ENCODE measurements at regions not wholly inside any gene's neighbourhood (a gene's known extent, or its start where the extent isn't known, plus 50 kb on each side); places are given as distances from the start of the nearest gene placed in this dataset.
"Not testable (repeated sequence)": the region's sequence is repeated elsewhere in the genome, so short reads cannot be mapped to it uniquely, and the experiment has no call there.

DNA sequence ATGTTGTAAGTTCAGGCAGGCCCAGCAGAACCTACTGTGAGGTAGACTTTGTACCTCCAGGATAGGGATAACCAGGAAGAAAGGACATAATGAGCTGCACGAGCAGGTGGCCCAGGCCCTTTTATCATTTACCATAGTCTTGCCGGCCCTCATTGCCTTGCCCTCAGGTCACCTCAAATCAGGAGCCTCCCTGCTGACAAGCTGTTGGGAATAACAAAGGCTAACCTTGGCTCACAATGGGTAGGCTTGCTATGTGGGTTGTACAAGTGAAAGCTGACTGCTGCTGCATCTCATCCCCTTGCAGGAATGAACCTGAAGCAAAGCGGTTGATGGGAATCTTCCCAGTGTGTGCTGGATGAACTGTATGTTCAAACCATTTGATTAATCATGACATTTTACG, 159.5 kb upstream of the ACTBL2 start:
- no peak for TF ChIP-seq Cebpa-rat (IDR thresholded peaks at IDR 0.05)
- no peak overlapping the region for H3K4me2 ChIP-seq
- no peaks in the 10 kb centered on the region for H3K9me3 ChIP-seq
- H3K36me3 ChIP-seq, result no peaks in the 10 kb centered on the region
- no peaks in the 10 kb centered on the region for H3K4me1 ChIP-seq
- no peak overlapping the region for H3K4me3 ChIP-seq
- H4K20me1 ChIP-seq, result no peaks in the 10 kb centered on the region
- H3K9ac ChIP-seq, result no peak overlapping the region
- H3K27ac ChIP-seq, result no peak overlapping the region
- no peaks in the 10 kb centered on the region for H3K27me3 ChIP-seq

DNA sequence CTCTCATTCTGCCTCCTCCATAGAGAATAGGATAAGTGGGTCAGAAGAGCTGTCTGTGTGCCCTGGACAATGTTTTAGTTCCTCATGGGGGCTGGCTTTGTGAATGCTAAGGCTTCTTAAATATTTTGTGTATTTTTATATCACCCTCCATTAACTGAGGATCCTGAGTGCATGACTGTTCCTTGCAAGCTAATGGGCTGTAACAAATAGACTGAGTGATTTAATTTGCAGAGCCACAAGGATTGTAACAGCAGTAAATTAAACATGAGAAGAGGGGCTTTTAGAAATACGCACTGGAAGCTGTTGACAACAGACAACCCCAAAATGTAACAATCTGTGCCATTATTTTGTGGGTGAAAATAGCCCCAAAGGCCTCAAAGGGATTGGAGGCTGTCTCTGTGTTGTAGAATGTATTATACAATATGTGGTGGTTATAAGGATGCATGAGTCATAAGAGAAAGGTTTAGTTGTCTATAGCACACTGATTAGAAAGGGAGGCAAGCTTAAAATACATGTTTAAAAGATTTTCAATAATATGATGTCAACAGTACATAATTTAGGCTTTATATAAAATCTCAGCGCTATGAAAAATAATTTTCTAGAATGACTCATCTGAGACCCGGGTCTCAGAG, 152.7 kb upstream of the ACTBL2 start:
- no peak overlapping the region for H3K4me2 ChIP-seq
- no peak overlapping the region for H3K27ac ChIP-seq
- no peaks in the 10 kb centered on the region for H3K9me3 ChIP-seq
- no peak overlapping the region for H3K9ac ChIP-seq
- no peak for TF ChIP-seq Cebpa-rat (IDR thresholded peaks at IDR 0.05)
- H3K27me3 ChIP-seq, result no peaks in the 10 kb centered on the region
- no peaks in the 10 kb centered on the region for H3K36me3 ChIP-seq
- no peaks in the 10 kb centered on the region for H3K4me1 ChIP-seq
- H4K20me1 ChIP-seq, result no peaks in the 10 kb centered on the region
- no peak overlapping the region for H3K4me3 ChIP-seq

DNA sequence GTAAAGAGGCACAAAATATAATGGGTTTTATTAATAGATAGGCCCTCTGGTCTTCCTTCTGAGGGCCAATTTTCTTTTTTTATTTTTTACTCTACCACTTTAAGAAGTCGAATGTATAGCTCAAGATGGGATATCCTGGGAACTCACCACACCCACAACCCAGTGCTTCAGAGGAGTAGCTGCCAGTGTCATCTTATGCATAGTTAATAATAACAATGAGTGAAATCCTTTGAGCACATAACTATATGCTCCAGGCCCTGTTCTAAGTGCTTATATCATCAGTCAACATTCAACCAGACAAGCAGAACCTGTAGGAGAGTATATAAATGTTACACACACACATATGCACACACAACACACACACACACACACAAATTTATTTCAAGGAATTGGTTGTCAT, 150.3 kb upstream of the ACTBL2 start:
- TF ChIP-seq Cebpa-rat (IDR thresholded peaks at IDR 0.05), result no peak
- no peaks in the 10 kb centered on the region for H3K4me1 ChIP-seq
- H4K20me1 ChIP-seq, result no peaks in the 10 kb centered on the region
- no peak overlapping the region for H3K27ac ChIP-seq
- H3K9ac ChIP-seq, result no peak overlapping the region
- H3K4me2 ChIP-seq, result no peak overlapping the region
- no peaks in the 10 kb centered on the region for H3K9me3 ChIP-seq
- no peak overlapping the region for H3K4me3 ChIP-seq
- H3K36me3 ChIP-seq, result no peaks in the 10 kb centered on the region
- H3K27me3 ChIP-seq, result no peaks in the 10 kb centered on the region

DNA sequence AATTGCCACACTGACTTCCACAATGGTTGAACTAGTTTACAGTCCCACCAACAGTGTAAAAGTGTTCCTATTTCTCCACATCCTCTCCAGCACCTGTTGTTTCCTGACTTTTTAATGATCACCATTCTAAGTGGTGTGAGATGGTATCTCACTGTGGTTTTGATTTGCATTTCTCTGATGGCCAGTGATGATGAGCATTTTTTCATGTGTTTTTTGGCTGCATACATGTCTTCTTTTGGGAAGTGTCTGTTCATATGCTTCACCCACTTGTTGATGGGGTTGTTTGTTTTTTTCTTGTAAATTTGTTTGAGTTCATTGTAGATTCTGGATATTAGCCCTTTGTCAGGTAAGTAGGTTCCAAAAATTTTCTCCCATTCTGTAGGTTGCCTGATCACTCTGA, 148.5 kb upstream of the ACTBL2 start:
- H3K9ac ChIP-seq, H3K27me3 ChIP-seq, H4K20me1 ChIP-seq, H3K4me2 ChIP-seq, H3K9me3 ChIP-seq, H3K4me1 ChIP-seq, H3K36me3 ChIP-seq, H3K4me3 ChIP-seq, H3K27ac ChIP-seq: not testable (repeated sequence)

DNA sequence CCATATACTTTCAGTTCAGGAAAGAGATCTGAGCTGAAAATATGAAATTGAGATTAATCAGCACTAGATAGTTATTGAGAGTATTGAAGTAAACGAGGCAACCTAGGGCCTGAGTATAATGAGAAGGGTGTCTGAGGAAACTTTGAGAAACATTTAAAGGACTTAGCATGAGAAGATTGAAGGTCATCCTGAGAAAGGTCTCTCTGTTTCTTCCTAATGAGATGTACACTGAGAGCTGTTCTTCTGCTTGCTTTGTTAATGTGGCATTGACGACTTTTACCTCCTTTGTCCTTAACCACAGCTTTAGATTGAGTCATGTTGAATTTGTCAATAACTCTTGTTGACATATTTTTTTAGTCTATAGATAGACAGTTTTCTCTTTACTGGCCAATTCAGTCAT, 145.1 kb upstream of the ACTBL2 start:
- Histone ChIP-seq H3K4me2 (no peak overlapping the region), H3K9me3 (no peaks in the 10 kb centered on the region), H3K4me3 (no peak overlapping the region), H3K4me1 (no peaks in the 10 kb centered on the region), H3K27ac (no peak overlapping the region), H3K27me3 (no peaks in the 10 kb centered on the region), H3K36me3 (no peaks in the 10 kb centered on the region), H4K20me1 (no peaks in the 10 kb centered on the region), H3K9ac (no peak overlapping the region)
- TF ChIP-seq Cebpa-rat (IDR thresholded peaks at IDR 0.05), result no peak

DNA sequence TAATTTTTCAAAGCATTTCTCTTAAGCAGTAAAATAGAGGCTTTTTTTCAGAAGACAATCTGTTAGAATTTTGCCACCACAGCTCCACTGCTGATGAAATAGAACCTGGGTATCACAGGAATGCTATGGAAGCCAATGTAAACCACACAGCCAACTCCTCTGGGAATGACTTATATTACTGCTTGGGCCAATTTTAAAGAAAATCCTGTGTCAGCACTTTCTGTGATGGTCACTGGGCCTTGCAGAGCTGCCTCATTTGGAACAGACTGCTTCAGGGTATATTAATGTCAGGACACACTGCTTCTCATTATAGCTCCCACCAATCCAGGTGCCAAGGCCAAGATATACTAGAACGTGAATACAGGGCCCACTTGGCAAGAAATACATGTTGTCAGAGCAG, 144.1 kb upstream of the ACTBL2 start:
- Histone ChIP-seq H3K27me3 (no peaks in the 10 kb centered on the region), H3K4me1 (no peaks in the 10 kb centered on the region), H3K36me3 (no peaks in the 10 kb centered on the region), H4K20me1 (no peaks in the 10 kb centered on the region), H3K9ac (no peak overlapping the region), H3K4me3 (no peak overlapping the region), H3K27ac (no peak overlapping the region), H3K4me2 (no peak overlapping the region), H3K9me3 (no peaks in the 10 kb centered on the region)
- no peak for TF ChIP-seq Cebpa-rat (IDR thresholded peaks at IDR 0.05)

DNA sequence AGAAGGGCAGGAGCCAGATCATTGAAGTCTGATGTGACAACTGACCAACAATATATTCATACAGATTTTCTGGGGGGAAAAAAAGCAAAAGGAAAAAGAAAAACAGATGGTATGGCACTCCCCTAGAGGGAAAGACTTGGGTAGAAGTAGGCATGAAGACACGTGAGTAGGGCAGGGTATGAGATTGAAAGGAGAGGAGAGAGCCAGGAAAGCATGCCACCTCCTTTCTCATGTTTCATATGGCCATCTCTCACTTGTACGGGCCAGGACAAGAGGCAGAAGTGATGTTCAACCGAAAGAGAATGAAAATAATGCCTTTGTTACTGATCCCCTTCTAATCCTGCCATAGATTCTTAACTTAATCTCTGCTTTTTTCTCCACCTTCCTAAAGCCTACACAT, 139.0 kb upstream of the ACTBL2 start:
- H3K27ac ChIP-seq, result no peak overlapping the region
- H3K27me3 ChIP-seq, result no peaks in the 10 kb centered on the region
- no peak for TF ChIP-seq Cebpa-rat (IDR thresholded peaks at IDR 0.05)
- no peak overlapping the region for H3K4me2 ChIP-seq
- H3K9ac ChIP-seq, result no peak overlapping the region
- no peak overlapping the region for H3K4me3 ChIP-seq
- H3K9me3 ChIP-seq, result no peaks in the 10 kb centered on the region
- no peaks in the 10 kb centered on the region for H3K4me1 ChIP-seq
- H3K36me3 ChIP-seq, result no peaks in the 10 kb centered on the region
- H4K20me1 ChIP-seq, result no peaks in the 10 kb centered on the region

DNA sequence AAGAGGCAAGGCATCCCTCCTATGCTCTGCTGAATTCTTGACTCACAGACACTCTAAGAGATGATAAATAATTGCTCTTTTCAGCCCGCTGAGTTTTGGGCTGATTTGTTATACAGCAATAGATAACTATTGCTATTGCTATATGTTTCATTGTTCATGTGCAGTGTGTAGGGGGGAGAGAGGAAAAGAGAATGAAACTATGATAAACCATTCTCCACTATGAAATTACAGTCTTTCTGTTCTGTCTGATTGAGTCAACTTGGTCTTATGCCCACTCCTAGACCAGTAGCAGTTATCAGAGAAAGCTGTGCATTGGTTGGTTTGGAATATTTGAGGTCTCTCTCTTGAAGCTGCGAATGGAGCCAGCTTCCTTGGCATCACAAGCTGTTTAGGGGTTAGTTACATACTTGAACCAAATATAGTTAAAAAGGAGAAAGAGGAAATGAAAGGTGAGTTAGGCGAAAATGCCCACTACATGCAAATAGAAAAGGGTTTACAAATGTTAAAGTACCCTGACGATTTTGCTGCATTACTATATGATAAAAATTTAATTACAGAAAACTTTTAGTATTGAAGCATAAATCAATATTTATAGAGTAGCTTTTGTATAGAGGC, 136.3 kb upstream of the ACTBL2 start:
- H4K20me1 ChIP-seq, result no peaks in the 10 kb centered on the region
- H3K27me3 ChIP-seq, result no peaks in the 10 kb centered on the region
- no peak overlapping the region for H3K4me2 ChIP-seq
- H3K27ac ChIP-seq, result no peak overlapping the region
- no peak overlapping the region for H3K4me3 ChIP-seq
- H3K36me3 ChIP-seq, result no peaks in the 10 kb centered on the region
- H3K9me3 ChIP-seq, result no peaks in the 10 kb centered on the region
- H3K4me1 ChIP-seq, result no peaks in the 10 kb centered on the region
- H3K9ac ChIP-seq, result no peak overlapping the region
- TF ChIP-seq Cebpa-rat (IDR thresholded peaks at IDR 0.05), result no peak

DNA sequence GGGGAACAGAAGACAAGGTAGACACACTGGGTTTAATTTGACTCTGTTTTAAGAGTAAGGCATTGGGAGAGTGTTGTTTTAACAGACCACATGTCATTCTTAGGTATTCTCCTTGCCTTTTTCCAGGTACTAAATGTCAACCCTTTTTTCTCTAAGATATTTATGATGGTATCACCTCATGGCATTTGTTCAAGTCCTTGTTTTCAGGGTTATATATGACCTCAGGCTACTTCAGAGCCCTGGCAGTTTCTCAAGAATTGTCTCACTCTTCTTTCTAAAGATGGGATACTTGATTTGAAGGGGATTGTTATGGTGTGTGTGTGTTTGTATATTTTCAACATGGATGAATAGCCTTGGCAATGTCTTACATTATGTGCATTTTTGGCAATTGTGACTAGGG, 131.1 kb upstream of the ACTBL2 start:
- no peak for TF ChIP-seq Cebpa-rat (IDR thresholded peaks at IDR 0.05)
- H3K4me3 ChIP-seq, result no peak overlapping the region
- no peak overlapping the region for H3K4me2 ChIP-seq
- H3K27me3 ChIP-seq, result no peaks in the 10 kb centered on the region
- H3K27ac ChIP-seq, result no peak overlapping the region
- H3K4me1 ChIP-seq, result 0 out of 2 replicates have a peak, but pooled peaks cover 6% of the 10 kb centered on the region
- no peaks in the 10 kb centered on the region for H3K36me3 ChIP-seq
- H3K9ac ChIP-seq, result no peak overlapping the region
- no peaks in the 10 kb centered on the region for H4K20me1 ChIP-seq
- H3K9me3 ChIP-seq, result no peaks in the 10 kb centered on the region

DNA sequence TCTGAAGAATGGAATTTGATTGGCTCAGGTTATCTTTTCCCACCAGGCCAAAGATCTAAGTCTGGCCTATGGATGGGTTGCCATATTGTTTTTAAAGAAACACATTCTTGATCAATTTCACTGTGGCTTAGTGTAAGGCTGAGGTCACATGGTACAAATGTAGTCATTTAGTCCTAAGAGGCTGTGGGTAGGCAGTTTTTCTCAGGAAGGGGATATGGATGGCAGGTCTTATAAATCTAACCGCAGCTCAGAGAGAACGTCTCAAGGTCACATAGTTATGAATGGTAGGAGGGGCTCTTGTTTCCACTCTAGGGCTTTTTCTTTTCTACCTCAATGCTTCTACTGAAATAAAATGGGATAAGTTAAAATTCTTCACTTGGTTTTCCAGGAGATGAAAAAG, 128.6 kb upstream of the ACTBL2 start:
- Histone ChIP-seq H3K9me3 (no peaks in the 10 kb centered on the region), H3K4me3 (no peak overlapping the region), H3K4me2 (peak overlapping the region; percentile 24), H4K20me1 (no peaks in the 10 kb centered on the region), H3K27ac (no peak overlapping the region), H3K36me3 (no peaks in the 10 kb centered on the region), H3K4me1 (0 out of 2 replicates have a peak, but pooled peaks cover 6% of the 10 kb centered on the region), H3K9ac (no peak overlapping the region), H3K27me3 (no peaks in the 10 kb centered on the region)
- TF ChIP-seq Cebpa-rat (IDR thresholded peaks at IDR 0.05), result no peak

DNA sequence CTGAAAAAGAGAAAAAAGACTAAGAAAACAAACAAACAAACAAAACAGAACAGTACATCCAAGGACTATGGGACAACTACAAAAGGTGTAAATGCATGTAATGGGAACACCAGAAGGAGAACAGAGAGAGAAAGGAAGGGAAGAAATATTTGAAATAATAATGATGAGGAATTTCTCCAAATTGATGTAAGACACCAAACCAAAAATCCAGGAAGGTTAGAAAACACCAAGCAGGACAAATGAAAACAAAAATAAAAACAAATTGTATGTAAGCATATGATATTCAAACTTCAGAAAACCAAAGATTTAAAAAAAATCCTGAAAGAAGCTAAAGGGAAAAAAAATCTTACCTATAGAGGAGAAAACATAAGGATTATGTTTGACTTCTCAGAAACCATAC, 125.9 kb upstream of the ACTBL2 start:
- no peak overlapping the region for H3K9ac ChIP-seq
- H3K4me1 ChIP-seq, result 0 out of 2 replicates have a peak, but pooled peaks cover 6% of the 10 kb centered on the region
- no peaks in the 10 kb centered on the region for H3K36me3 ChIP-seq
- H3K4me2 ChIP-seq, result no peak overlapping the region
- no peaks in the 10 kb centered on the region for H4K20me1 ChIP-seq
- H3K27ac ChIP-seq, result no peak overlapping the region
- no peak for TF ChIP-seq Cebpa-rat (IDR thresholded peaks at IDR 0.05)
- H3K9me3 ChIP-seq, result no peaks in the 10 kb centered on the region
- H3K4me3 ChIP-seq, result no peak overlapping the region
- H3K27me3 ChIP-seq, result no peaks in the 10 kb centered on the region

Measured in BLaER1 (cell line).